ENCODE measurements at regions not wholly inside any gene's neighbourhood (a gene's known extent, or its start where the extent isn't known, plus 50 kb on each side); places are given as distances from the start of the nearest gene placed in this dataset.

DNA sequence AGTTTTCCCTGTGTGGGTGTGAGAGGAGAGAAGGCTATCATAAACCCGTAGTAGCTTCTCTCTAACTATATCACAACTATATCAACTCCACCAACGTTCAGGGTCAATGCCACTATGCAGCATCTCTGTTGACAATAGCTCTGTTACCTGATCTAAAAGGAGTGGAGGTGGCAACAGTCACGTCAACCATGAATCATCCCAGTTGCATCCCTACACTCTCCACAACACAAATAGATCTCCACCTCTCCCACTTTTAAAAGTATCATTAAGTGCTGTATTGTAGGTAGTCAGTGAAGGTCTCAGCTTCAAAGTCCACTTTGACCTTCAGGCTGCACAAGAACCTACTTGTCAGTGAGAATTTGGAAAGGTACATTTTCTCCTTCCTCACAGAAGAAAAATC is 600.5 kb upstream of the GRIA3 start:
- H3K27ac ChIP-seq = no peak overlapping the region
- no peaks in the 10 kb centered on the region for H3K36me3 ChIP-seq

DNA sequence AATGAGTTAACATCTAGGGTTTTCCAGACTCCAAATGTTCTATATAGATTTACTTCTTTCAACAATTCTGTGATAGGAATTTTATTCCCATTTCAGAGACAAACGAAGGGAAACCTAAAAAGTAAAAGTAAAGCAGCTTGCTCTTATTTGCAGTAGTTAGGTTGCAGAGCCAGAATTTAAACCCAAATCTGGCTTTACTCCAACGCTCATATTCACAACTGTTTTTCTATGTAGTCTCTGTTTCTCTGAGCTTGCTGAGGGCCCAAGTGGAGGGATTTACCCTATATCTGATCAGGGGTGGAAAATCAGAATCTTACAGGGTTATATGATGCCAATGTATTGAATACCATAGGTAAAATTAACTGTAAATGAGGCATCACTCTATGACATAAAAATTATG is 599.1 kb upstream of the GRIA3 start:
- Histone ChIP-seq H3K36me3 (no peaks in the 10 kb centered on the region), H3K4me1 (no peaks in the 10 kb centered on the region), H3K9me3 (no peaks in the 10 kb centered on the region), H3K4me3 (no peak overlapping the region), H3K27ac (no peak overlapping the region), H3K27me3 (no peaks in the 10 kb centered on the region)
- TF ChIP-seq, protein P1, sequence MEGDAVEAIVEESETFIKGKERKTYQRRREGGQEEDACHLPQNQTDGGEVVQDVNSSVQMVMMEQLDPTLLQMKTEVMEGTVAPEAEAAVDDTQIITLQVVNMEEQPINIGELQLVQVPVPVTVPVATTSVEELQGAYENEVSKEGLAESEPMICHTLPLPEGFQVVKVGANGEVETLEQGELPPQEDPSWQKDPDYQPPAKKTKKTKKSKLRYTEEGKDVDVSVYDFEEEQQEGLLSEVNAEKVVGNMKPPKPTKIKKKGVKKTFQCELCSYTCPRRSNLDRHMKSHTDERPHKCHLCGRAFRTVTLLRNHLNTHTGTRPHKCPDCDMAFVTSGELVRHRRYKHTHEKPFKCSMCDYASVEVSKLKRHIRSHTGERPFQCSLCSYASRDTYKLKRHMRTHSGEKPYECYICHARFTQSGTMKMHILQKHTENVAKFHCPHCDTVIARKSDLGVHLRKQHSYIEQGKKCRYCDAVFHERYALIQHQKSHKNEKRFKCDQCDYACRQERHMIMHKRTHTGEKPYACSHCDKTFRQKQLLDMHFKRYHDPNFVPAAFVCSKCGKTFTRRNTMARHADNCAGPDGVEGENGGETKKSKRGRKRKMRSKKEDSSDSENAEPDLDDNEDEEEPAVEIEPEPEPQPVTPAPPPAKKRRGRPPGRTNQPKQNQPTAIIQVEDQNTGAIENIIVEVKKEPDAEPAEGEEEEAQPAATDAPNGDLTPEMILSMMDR (IDR thresholded peaks at IDR 0.05) = no peak
- TF ChIP-seq POLR2A (IDR thresholded peaks at IDR 0.05) (no peak), EP300 (IDR thresholded peaks at IDR 0.05) (no peak)
- WGBS, 2 donors = 40 to 43% methylated on average over 2 of the region's 2 CpGs
- DNase-seq (ENCODE audit: low spot score in 2 of 2) = no peak

More for the DNA sequence above, 600.5 kb upstream of the GRIA3 start:
- Histone ChIP-seq H3K4me1 (no peaks in the 10 kb centered on the region), H3K27me3 (no peaks in the 10 kb centered on the region), H3K9me3 (no peaks in the 10 kb centered on the region), H3K4me3 (no peak overlapping the region)
- TF ChIP-seq EP300 (IDR thresholded peaks at IDR 0.05) (no peak), POLR2A (IDR thresholded peaks at IDR 0.05) (no peak)
- TF ChIP-seq, protein P1 (IDR thresholded peaks at IDR 0.05) = no peak
- 59 to 82% methylated on average over 3 of the region's 3 CpGs for WGBS, 2 donors
- no peak for DNase-seq (ENCODE audit: low spot score in 2 of 2)

DNA sequence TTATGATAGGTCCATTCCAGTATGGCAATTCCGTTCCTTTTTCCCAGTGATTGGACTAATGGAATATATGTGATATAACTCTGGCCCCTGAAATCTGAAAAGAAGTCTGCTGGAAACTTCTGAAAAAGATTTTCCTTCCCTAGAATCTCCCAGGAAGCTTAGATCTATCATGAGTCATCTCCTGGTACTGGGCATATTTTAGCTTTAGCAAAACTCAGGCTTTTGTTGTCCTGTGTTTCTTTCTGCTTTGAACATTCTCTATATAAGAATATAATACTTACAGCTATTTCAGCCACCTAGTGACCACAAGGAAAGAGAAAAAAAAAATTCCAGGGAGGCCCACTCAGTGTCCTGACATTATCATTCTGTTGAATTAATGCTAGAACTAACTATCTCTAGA is 597.2 kb upstream of the GRIA3 start:
- no peaks in the 10 kb centered on the region for H3K36me3 ChIP-seq
- H3K27me3 ChIP-seq = no peaks in the 10 kb centered on the region
- no peaks in the 10 kb centered on the region for H3K4me1 ChIP-seq
- WGBS, 2 donors = 77 to 100% methylated on average over 1 of the region's 1 CpG
- no peak overlapping the region for H3K27ac ChIP-seq
- no peak for DNase-seq (ENCODE audit: low spot score in 2 of 2)
- no peak overlapping the region for H3K4me3 ChIP-seq
- no peaks in the 10 kb centered on the region for H3K9me3 ChIP-seq
- TF ChIP-seq, protein P1 (IDR thresholded peaks at IDR 0.05) = no peak
- TF ChIP-seq EP300 (IDR thresholded peaks at IDR 0.05) (no peak), POLR2A (IDR thresholded peaks at IDR 0.05) (no peak)

DNA sequence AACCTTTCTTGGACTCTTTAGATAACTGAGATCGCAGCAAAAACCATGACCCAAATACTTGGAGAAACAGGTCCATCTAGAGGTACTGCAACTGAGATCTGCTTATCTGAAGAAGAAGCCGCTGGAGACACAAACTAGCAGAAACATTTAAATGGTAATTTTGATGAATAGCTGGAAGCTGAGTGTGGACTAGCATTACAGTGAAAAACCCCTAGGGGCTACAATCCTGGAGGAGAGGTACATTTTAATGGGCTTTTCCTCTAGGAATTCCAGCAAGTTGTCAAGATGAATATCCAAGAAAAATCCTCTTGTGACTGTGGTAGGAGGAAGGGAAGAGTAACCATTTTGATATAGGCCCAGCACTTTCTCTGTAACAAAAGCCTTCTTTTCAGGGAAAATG is 592.5 kb upstream of the GRIA3 start:
- WGBS, 2 donors = 52 to 55% methylated on average over 2 of the region's 2 CpGs
- Histone ChIP-seq H3K4me3 (no peak overlapping the region), H3K36me3 (no peaks in the 10 kb centered on the region), H3K4me1 (no peaks in the 10 kb centered on the region), H3K27ac (no peak overlapping the region), H3K27me3 (no peaks in the 10 kb centered on the region), H3K9me3 (no peaks in the 10 kb centered on the region)
- TF ChIP-seq, protein P1 (IDR thresholded peaks at IDR 0.05) = no peak
- DNase-seq (ENCODE audit: low spot score in 2 of 2) = no peak

DNA sequence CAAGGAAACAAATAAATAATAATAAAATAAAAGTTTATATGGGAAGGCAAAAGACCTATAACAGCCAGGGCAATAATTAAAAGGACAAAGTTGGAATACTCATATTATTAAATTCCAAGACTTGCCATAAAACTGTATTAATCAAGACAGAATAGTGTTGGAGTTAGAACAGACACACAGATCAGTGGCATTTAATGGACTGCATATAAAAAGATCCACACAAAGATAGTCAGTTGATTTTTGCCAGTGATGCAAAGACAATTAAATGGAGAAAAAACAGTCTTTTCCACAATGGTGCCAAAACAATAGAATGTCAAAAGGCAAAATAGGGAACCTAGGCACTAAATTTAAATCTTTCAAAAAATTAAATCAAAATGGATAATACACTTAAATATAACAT is 587.1 kb upstream of the GRIA3 start:
- H3K4me3 ChIP-seq = no peak overlapping the region
- TF ChIP-seq POLR2A (IDR thresholded peaks at IDR 0.05) (no peak), EP300 (IDR thresholded peaks at IDR 0.05) (no peak)
- TF ChIP-seq, protein P1 (IDR thresholded peaks at IDR 0.05) = no peak
- H3K27ac ChIP-seq = no peak overlapping the region
- no peak for DNase-seq (ENCODE audit: low spot score in 2 of 2)
- H3K4me1 ChIP-seq = no peaks in the 10 kb centered on the region
- no peaks in the 10 kb centered on the region for H3K36me3 ChIP-seq
- no peaks in the 10 kb centered on the region for H3K27me3 ChIP-seq
- H3K9me3 ChIP-seq = no peaks in the 10 kb centered on the region
